IMR-90 (cell line): ENCODE measurements at regions not wholly inside any gene's neighbourhood (a gene's known extent, or its start where the extent isn't known, plus 50 kb on each side); places are given as distances from the start of the nearest gene placed in this dataset.

Experiments used
- ATAC-seq: fragments of 200-7000 bp; cut with Tn5 transposase; 2 replicates; pipeline ENCODE4 v1.9.1; 2020; ENCODE audit warnings: low read depth, mild to moderate bottlenecking, moderate library complexity
- BruUV-seq: library from RNA; stranded (reverse); fragments of 400-500 nt; replicated peaks from 2 replicates; lab custom pipeline; 2021; lab: Mats Ljungman, UMichigan
- CTCF ChIA-PET: fragments of 300-600 bp; formaldehyde crosslinking; extraction: SDS; loops from one replicate; lab custom pipeline; 2021; ENCODE audit warnings: antibody characterized with exemption; lab: Yijun Ruan, JAX
- POLR2A ChIA-PET: fragments of 300-600 bp; sonication (Branson Sonifier 250); formaldehyde crosslinking; loops from one replicate; lab custom pipeline; 2022; ENCODE audit warnings: antibody characterized with exemption; ENCODE audit not compliant: unreplicated experiment; lab: Charles Lee
- DNase-seq: peaks from one replicate; pipeline ENCODE4 v3.0.0; 2013
- H2AFZ ChIP-seq: replicated peaks from 2 replicates; pipeline ENCODE3; 2013; ENCODE audit warnings: low read length, mild to moderate bottlenecking; ENCODE audit not compliant: poor library complexity
- H2AK5ac ChIP-seq: 2 replicates; pipeline ENCODE4 v1.6.1; 2013; ENCODE audit warnings: low read depth, low read length, inconsistent platforms
- H2AK9ac ChIP-seq: replicated peaks from 2 replicates; pipeline ENCODE3; 2013; ENCODE audit warnings: mild to moderate bottlenecking, low read depth, low read length, moderate library complexity; ENCODE audit not compliant: poor library complexity
- H2BK120ac ChIP-seq: 2 replicates; pipeline ENCODE4 v1.6.1; 2013; ENCODE audit warnings: low read depth, low read length, inconsistent platforms
- H2BK15ac ChIP-seq: 3 replicates; pipeline ENCODE4 v1.6.1; 2013; ENCODE audit warnings: low read depth, low read length, inconsistent platforms
- H2BK20ac ChIP-seq: 2 replicates; pipeline ENCODE4 v1.6.1; 2013; ENCODE audit warnings: low read depth, mild to moderate bottlenecking, inconsistent platforms, low read length, moderate library complexity
- H2BK5ac ChIP-seq: 2 replicates; pipeline ENCODE4 v1.6.1; 2013; ENCODE audit warnings: mild to moderate bottlenecking, low read depth, low read length, inconsistent platforms; ENCODE audit not compliant: poor library complexity, severe bottlenecking
- H3K14ac ChIP-seq: replicated peaks from 2 replicates; pipeline ENCODE4 v1.6.1; 2013; ENCODE audit warnings: low read depth, low read length, inconsistent platforms
- H3K18ac ChIP-seq: 2 replicates; pipeline ENCODE4 v1.6.1; 2013; ENCODE audit warnings: low read depth, low read length, control low read depth
- H3K23ac ChIP-seq: 2 replicates; pipeline ENCODE4 v1.6.1; 2013; ENCODE audit warnings: low read depth, low read length, inconsistent platforms
- H3K27ac ChIP-seq: 2 replicates; pipeline ENCODE4 v1.5.1; 2013; ENCODE audit warnings: mild to moderate bottlenecking, control low read depth, low read length; ENCODE audit not compliant: insufficient read depth
- H3K27me3 ChIP-seq: 2 replicates; pipeline ENCODE4 v1.6.1; 2013; ENCODE audit warnings: low read length; ENCODE audit not compliant: control insufficient read depth, insufficient read depth
- H3K36me3 ChIP-seq: 2 replicates; pipeline ENCODE4 v1.6.1; 2013; ENCODE audit warnings: low read length, mixed read lengths; ENCODE audit not compliant: control insufficient read depth, insufficient read depth
- H3K4ac ChIP-seq: 2 replicates; pipeline ENCODE4 v1.6.1; 2013; ENCODE audit warnings: low read depth, low read length, inconsistent platforms
- H3K4me1 ChIP-seq: 2 replicates; pipeline ENCODE4 v1.6.1; 2013; ENCODE audit warnings: low read length, mixed read lengths; ENCODE audit not compliant: control insufficient read depth, insufficient read depth
- H3K4me2 ChIP-seq: 2 replicates; pipeline ENCODE4 v1.6.1; 2013; ENCODE audit warnings: low read depth, mild to moderate bottlenecking, control low read depth, low read length, moderate library complexity
- H3K4me3 ChIP-seq: 2 replicates; pipeline ENCODE4 v1.5.1; 2013; ENCODE audit warnings: low read depth, mild to moderate bottlenecking, control low read depth, low read length, moderate library complexity; ENCODE audit not compliant: insufficient read depth
- H3K56ac ChIP-seq: 2 replicates; pipeline ENCODE4 v1.6.1; 2013; ENCODE audit warnings: low read length, inconsistent platforms; ENCODE audit not compliant: insufficient read depth; ENCODE audit errors: extremely low read depth
- H3K79me1 ChIP-seq, 2 experiments: 2 replicates each; pipeline ENCODE4 v1.6.1; 2013; ENCODE audit warnings: low read length in 2 of 2, inconsistent platforms in 1 of 2, low read depth in 1 of 2
- H3K9ac ChIP-seq: 2 replicates; pipeline ENCODE4 v1.6.1; 2013; ENCODE audit warnings: low read depth, low read length, control low read depth
- H3K9me1 ChIP-seq: 2 replicates; pipeline ENCODE4 v1.6.1; 2013; ENCODE audit warnings: low read length, inconsistent platforms; ENCODE audit not compliant: insufficient read depth
- H3K9me3 ChIP-seq: 2 replicates; pipeline ENCODE4 v1.6.1; 2013; ENCODE audit warnings: low read length; ENCODE audit not compliant: control insufficient read depth, insufficient read depth
- H4K20me1 ChIP-seq: 2 replicates; pipeline ENCODE4 v1.6.1; 2013; ENCODE audit warnings: low read length, inconsistent platforms; ENCODE audit not compliant: insufficient read depth
- H4K5ac ChIP-seq: 2 replicates; pipeline ENCODE4 v1.6.1; 2013; ENCODE audit warnings: mild to moderate bottlenecking, low read depth, low read length, control low read depth
- H4K8ac ChIP-seq, 2 experiments: 2 replicates each; pipeline ENCODE4 v1.6.1; 2013; ENCODE audit warnings: low read depth in 2 of 2, low read length in 2 of 2, control low read depth in 1 of 2, inconsistent platforms in 1 of 2
- H4K91ac ChIP-seq: 2 replicates; pipeline ENCODE4 v1.6.1; 2013; ENCODE audit warnings: low read depth, low read length, inconsistent platforms; ENCODE audit not compliant: insufficient read depth
- CEBPB ChIP-seq: IDR thresholded peaks from 2 replicates; pipeline ENCODE4 v1.6.1; 2012; ENCODE audit warnings: low read depth, low read length, improper control_type of control experiment
- WGBS, 2 experiments: methylation state at CpG; one replicate each; pipeline versions ENCODE4 v1.1.5 to v1.1.7; 2013; ENCODE audit warnings: missing lambda C conversion rate in 2 of 2; ENCODE audit not compliant: insufficient read length in 1 of 2; ENCODE audit errors: extremely low coverage in 2 of 2; 5-methylcytosine and 5-hydroxymethylcytosine counted together
- dilution Hi-C: fragments of 300-500 bp; cut with HindIII; formaldehyde crosslinking; loops from one replicate; pipeline ENCODE4 v1.14.3; 2018; ENCODE audit warnings: low sequenced_read_pairs; ENCODE audit not compliant: unreplicated experiment
- in situ Hi-C: fragments of 300-500 bp; cut with MboI; formaldehyde crosslinking; loops from 3 replicates; pipeline ENCODE4 v1.14.3; 2019; ENCODE audit warnings: low sequenced_read_pairs, inconsistent platforms, mixed read lengths
- intact Hi-C: fragments of 100-400 bp; cut with micrococcal nuclease; formaldehyde crosslinking; loops from 2 replicates; pipeline ENCODE4 v1.10.0; 2022
- TF ChIP-seq, protein P1 (sequence below): fragments of 150-350 bp; IDR thresholded peaks from 2 replicates; pipeline ENCODE4 v1.6.1; 2017; ENCODE audit warnings: mild to moderate bottlenecking, antibody characterized with exemption, low read length, low read depth

DNA sequence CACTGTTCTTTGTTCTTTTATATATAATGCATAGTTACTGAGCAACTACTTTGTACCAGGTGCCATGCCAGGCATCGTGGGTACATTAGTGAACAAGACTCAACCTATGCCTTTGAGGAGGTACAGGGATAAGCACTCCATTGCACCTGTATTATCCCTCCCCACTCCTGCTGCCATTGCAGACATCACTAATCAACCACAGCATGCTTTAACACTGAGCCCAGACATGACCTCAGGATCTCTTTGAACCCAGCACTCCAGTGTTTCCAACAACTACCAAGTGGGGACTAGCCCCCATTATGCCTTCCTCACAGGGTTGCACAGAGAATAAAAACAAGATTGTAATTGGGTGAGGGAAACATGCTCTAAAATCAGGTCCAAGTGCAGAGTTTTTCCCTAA lies 60.5 kb upstream of the COL13A1 start:
- H3K9me1 ChIP-seq: 0 out of 2 replicates have a peak, but pooled peaks cover 5% of the 10 kb centered on the region
- no peak overlapping the region for H4K5ac ChIP-seq
- no peak overlapping the region for H3K56ac ChIP-seq
- no peaks in the 10 kb centered on the region for H3K9me3 ChIP-seq
- no peak overlapping the region for H3K27ac ChIP-seq
- no peak overlapping the region for H2BK120ac ChIP-seq
- intact Hi-C loops: no loop called here
- 80% methylated on average over 1 of the region's 1 CpG; no CpG with 5 or more reads in 1 of the 2 experiments for WGBS, 2 experiments
- dilution Hi-C loops: no loop called here
- H3K4me1 ChIP-seq: peaks cover 7% of the 10 kb centered on the region; the same call in 1 of the 2 replicates
- H4K91ac ChIP-seq: no peak overlapping the region
- no peaks in the 10 kb centered on the region for H4K20me1 ChIP-seq
- no peak overlapping the region for H2BK5ac ChIP-seq
- H3K4me2 ChIP-seq: no peak overlapping the region
- no peak for ATAC-seq
- TF ChIP-seq, protein P1, sequence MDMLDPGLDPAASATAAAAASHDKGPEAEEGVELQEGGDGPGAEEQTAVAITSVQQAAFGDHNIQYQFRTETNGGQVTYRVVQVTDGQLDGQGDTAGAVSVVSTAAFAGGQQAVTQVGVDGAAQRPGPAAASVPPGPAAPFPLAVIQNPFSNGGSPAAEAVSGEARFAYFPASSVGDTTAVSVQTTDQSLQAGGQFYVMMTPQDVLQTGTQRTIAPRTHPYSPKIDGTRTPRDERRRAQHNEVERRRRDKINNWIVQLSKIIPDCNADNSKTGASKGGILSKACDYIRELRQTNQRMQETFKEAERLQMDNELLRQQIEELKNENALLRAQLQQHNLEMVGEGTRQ: no peak
- TF ChIP-seq CEBPB: no peak
- H3K4me3 ChIP-seq: no peak overlapping the region
- no peak overlapping the region for H3K9ac ChIP-seq
- no peak overlapping the region for H2AFZ ChIP-seq
- no peak overlapping the region for H3K23ac ChIP-seq
- CTCF ChIA-PET: no interaction called here
- H4K8ac ChIP-seq: no peak overlapping the region
- POLR2A ChIA-PET: no interaction called here
- H3K27me3 ChIP-seq: peaks cover 3% of the 10 kb centered on the region; the same call in 1 of the 2 replicates
- H3K4ac ChIP-seq: no peak overlapping the region
- in situ Hi-C loops: no loop called here
- H3K14ac ChIP-seq: no peak overlapping the region
- DNase-seq: no peak
- no peak overlapping the region for H2BK15ac ChIP-seq
- H3K36me3 ChIP-seq: no peaks in the 10 kb centered on the region
- no peak overlapping the region for H2AK9ac ChIP-seq
- no peak overlapping the region for H2BK20ac ChIP-seq
- BruUV-seq: no TSS peak
- H3K79me1 ChIP-seq: no peaks in the 10 kb centered on the region
- H3K18ac ChIP-seq: no peak overlapping the region
- H2AK5ac ChIP-seq: no peak overlapping the region; the same call in 1 of the 2 replicates
